BLaER1 (cell line): ENCODE measurements at regions not wholly inside any gene's neighbourhood (a gene's known extent, or its start where the extent isn't known, plus 50 kb on each side); places are given as distances from the start of the nearest gene placed in this dataset.

Experiments
- H3K27ac ChIP-seq: shearing (Covaris generic); formaldehyde crosslinking; 2 replicates; pipeline ENCODE4 v1.8.1; 2022
- H3K27me3 ChIP-seq: shearing (Covaris generic); formaldehyde crosslinking; 2 replicates; pipeline ENCODE4 v1.8.1; 2022
- H3K36me3 ChIP-seq: shearing (Covaris generic); formaldehyde crosslinking; 2 replicates; pipeline ENCODE4 v1.8.1; 2022
- H3K4me1 ChIP-seq: shearing (Covaris generic); formaldehyde crosslinking; 2 replicates; pipeline ENCODE4 v1.8.1; 2022
- H3K4me2 ChIP-seq: shearing (Covaris generic); formaldehyde crosslinking; 2 replicates; pipeline ENCODE4 v1.8.1; 2022
- H3K4me3 ChIP-seq: shearing (Covaris generic); formaldehyde crosslinking; 2 replicates; pipeline ENCODE4 v1.8.1; 2022
- H3K9ac ChIP-seq: shearing (Covaris generic); formaldehyde crosslinking; 2 replicates; pipeline ENCODE4 v1.8.1; 2022
- H3K9me3 ChIP-seq: shearing (Covaris generic); formaldehyde crosslinking; 2 replicates; pipeline ENCODE4 v1.8.1; 2022
- H4K20me1 ChIP-seq: shearing (Covaris generic); formaldehyde crosslinking; 2 replicates; pipeline ENCODE4 v1.8.1; 2022
- Cebpa-rat ChIP-seq: shearing (Covaris generic); IDR thresholded peaks from 2 replicates; pipeline ENCODE4 v1.8.1; 2022

- H3K9me3 ChIP-seq: no peaks in the 10 kb centered on the region
- no peak overlapping the region for H3K27ac ChIP-seq
- H3K4me3 ChIP-seq: no peak overlapping the region
- TF ChIP-seq Cebpa-rat: no peak
- H3K27me3 ChIP-seq: no peaks in the 10 kb centered on the region
- no peaks in the 10 kb centered on the region for H3K36me3 ChIP-seq
- H3K4me1 ChIP-seq: peaks cover 20% of the 10 kb centered on the region; the same call in 1 of the 2 replicates
- H3K9ac ChIP-seq: no peak overlapping the region
- H4K20me1 ChIP-seq: no peaks in the 10 kb centered on the region
- no peak overlapping the region for H3K4me2 ChIP-seq
These were observed 71.3 kb upstream of the PUDP start for GRCh38 chrX:7219153-7219705.

GRCh38 chrX:7218321-7219152 is 70.6 kb upstream of the PUDP start:
- Histone ChIP-seq H3K4me2 (no peak overlapping the region), H3K4me1 (peaks cover 19% of the 10 kb centered on the region; the same call in 1 of the 2 replicates)

GRCh38 chrX:7216981-7217587 is 69.1 kb upstream of the PUDP start:
- H3K4me1 ChIP-seq: peaks cover 15% of the 10 kb centered on the region
- H3K36me3 ChIP-seq: no peaks in the 10 kb centered on the region
- no peaks in the 10 kb centered on the region for H3K27me3 ChIP-seq
- no peak for TF ChIP-seq Cebpa-rat
- H3K4me3 ChIP-seq: no peak overlapping the region
- no peaks in the 10 kb centered on the region for H3K9me3 ChIP-seq
- H3K4me2 ChIP-seq: no peak overlapping the region
- no peak overlapping the region for H3K27ac ChIP-seq
- H4K20me1 ChIP-seq: no peaks in the 10 kb centered on the region
- H3K9ac ChIP-seq: no peak overlapping the region

More at GRCh38 chrX:7218321-7219152, 70.6 kb upstream of the PUDP start:
- no peak for TF ChIP-seq Cebpa-rat
- H4K20me1 ChIP-seq: no peaks in the 10 kb centered on the region
- H3K36me3 ChIP-seq: no peaks in the 10 kb centered on the region
- no peak overlapping the region for H3K4me3 ChIP-seq
- H3K27ac ChIP-seq: no peak overlapping the region
- no peaks in the 10 kb centered on the region for H3K27me3 ChIP-seq
- no peak overlapping the region for H3K9ac ChIP-seq
- H3K9me3 ChIP-seq: no peaks in the 10 kb centered on the region

GRCh38 chrX:7215842-7216241 is 67.9 kb upstream of the PUDP start:
- no peak for TF ChIP-seq Cebpa-rat
- Histone ChIP-seq H3K9me3 (no peaks in the 10 kb centered on the region), H4K20me1 (no peaks in the 10 kb centered on the region), H3K36me3 (no peaks in the 10 kb centered on the region), H3K4me3 (no peak overlapping the region), H3K9ac (no peak overlapping the region), H3K4me2 (no peak overlapping the region), H3K27me3 (no peaks in the 10 kb centered on the region), H3K4me1 (peaks cover 27% of the 10 kb centered on the region), H3K27ac (no peak overlapping the region)

- Histone ChIP-seq H3K36me3 (no peaks in the 10 kb centered on the region), H3K4me3 (no peak overlapping the region), H3K27me3 (no peaks in the 10 kb centered on the region), H3K27ac (no peak overlapping the region), H3K4me1 (peaks cover 22% of the 10 kb centered on the region), H4K20me1 (no peaks in the 10 kb centered on the region), H3K4me2 (no peak overlapping the region), H3K9me3 (no peaks in the 10 kb centered on the region), H3K9ac (no peak overlapping the region)
- TF ChIP-seq Cebpa-rat: no peak
These were observed 66.3 kb upstream of the PUDP start for GRCh38 chrX:7214251-7214650.

- Histone ChIP-seq H3K4me2 (no peak overlapping the region), H3K4me3 (no peak overlapping the region), H3K4me1 (no peaks in the 10 kb centered on the region), H3K36me3 (no peaks in the 10 kb centered on the region), H3K9me3 (no peaks in the 10 kb centered on the region), H4K20me1 (no peaks in the 10 kb centered on the region), H3K27me3 (no peaks in the 10 kb centered on the region), H3K27ac (no peak overlapping the region), H3K9ac (no peak overlapping the region)
- no peak for TF ChIP-seq Cebpa-rat
These were observed 57.2 kb upstream of the PUDP start for GRCh38 chrX:7205037-7205577.

- Histone ChIP-seq H3K4me1 (no peaks in the 10 kb centered on the region), H4K20me1 (no peaks in the 10 kb centered on the region), H3K9ac (no peak overlapping the region), H3K27me3 (no peaks in the 10 kb centered on the region), H3K4me2 (no peak overlapping the region), H3K9me3 (no peaks in the 10 kb centered on the region), H3K4me3 (no peak overlapping the region), H3K36me3 (no peaks in the 10 kb centered on the region), H3K27ac (no peak overlapping the region)
- no peak for TF ChIP-seq Cebpa-rat
These were observed 56.7 kb upstream of the PUDP start for GRCh38 chrX:7204619-7205018.

GRCh38 chrX:7202206-7202605 is 54.3 kb upstream of the PUDP start:
- Histone ChIP-seq H3K4me2 (no peak overlapping the region), H3K27me3 (no peaks in the 10 kb centered on the region), H3K9me3 (no peaks in the 10 kb centered on the region), H3K9ac (no peak overlapping the region), H3K27ac (no peak overlapping the region), H3K4me3 (no peak overlapping the region), H4K20me1 (no peaks in the 10 kb centered on the region), H3K4me1 (no peaks in the 10 kb centered on the region), H3K36me3 (no peaks in the 10 kb centered on the region)
- TF ChIP-seq Cebpa-rat: no peak

- Histone ChIP-seq H3K36me3 (0 out of 2 replicates have a peak, but pooled peaks cover 4% of the 10 kb centered on the region), H3K4me2 (no peak overlapping the region), H3K4me1 (no peaks in the 10 kb centered on the region), H3K27me3 (no peaks in the 10 kb centered on the region), H3K9me3 (no peaks in the 10 kb centered on the region), H3K9ac (no peak overlapping the region), H4K20me1 (no peaks in the 10 kb centered on the region), H3K27ac (no peak overlapping the region), H3K4me3 (no peak overlapping the region)
- TF ChIP-seq Cebpa-rat: no peak
These were observed 53.5 kb upstream of the PUDP start for GRCh38 chrX:7201496-7201895.

GRCh38 chrX:7198499-7198898 is 50.5 kb upstream of the PUDP start:
- Histone ChIP-seq H3K27me3 (no peaks in the 10 kb centered on the region), H4K20me1 (no peaks in the 10 kb centered on the region), H3K4me2 (no peak overlapping the region), H3K4me3 (no peak overlapping the region), H3K9me3 (peaks cover 10% of the 10 kb centered on the region; the same call in 1 of the 2 replicates), H3K4me1 (no peaks in the 10 kb centered on the region), H3K9ac (no peak overlapping the region), H3K36me3 (0 out of 2 replicates have a peak, but pooled peaks cover 13% of the 10 kb centered on the region), H3K27ac (no peak overlapping the region)
- TF ChIP-seq Cebpa-rat: no peak
